ENCODE measurements at regions not wholly inside any gene's neighbourhood (a gene's known extent, or its start where the extent isn't known, plus 50 kb on each side); places are given as distances from the start of the nearest gene placed in this dataset.

DNA sequence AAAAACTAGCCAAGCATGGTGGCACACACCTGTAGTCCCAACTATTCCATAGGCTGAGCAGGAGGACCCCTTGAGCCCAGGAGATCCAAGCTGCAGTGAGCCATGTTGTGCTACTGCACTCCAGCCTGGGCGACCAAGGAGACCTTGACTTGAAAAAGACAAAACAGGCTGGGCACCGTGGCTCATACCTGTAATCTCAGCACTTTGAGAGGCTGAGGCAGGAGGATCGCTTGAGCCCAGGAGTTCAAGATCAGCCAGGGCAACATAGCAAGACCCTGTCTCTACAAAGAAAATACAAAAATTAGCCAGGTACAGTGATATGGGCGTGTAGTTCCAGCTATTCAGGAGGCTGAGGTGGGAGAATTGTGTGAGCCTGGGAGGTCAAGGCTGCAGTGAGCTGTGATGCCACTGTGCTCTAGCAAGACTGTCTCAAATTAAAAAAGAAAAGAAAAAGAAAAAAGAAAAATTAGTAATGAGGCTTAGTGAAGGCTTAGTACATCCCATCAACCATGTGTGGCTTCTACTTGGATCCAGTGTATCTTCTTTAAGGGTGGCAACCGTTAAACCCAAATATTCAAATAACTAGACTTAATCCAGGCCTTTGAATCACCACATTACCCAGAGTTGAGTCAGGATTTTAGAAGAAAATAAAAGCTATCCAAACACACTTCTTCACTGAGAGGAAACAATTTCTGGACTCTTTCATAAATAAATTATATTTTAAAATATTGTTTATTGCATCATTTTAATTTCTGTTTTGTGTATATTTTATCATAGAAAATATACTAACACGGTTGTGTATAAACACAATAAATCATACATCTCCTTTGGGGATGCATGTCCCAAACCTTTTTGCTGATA is 74.3 kb upstream of the RAB4A start:
- no peak for DNase-seq (ENCODE audit: low read depth in 1 of 2, low spot score in 1 of 2)

DNA sequence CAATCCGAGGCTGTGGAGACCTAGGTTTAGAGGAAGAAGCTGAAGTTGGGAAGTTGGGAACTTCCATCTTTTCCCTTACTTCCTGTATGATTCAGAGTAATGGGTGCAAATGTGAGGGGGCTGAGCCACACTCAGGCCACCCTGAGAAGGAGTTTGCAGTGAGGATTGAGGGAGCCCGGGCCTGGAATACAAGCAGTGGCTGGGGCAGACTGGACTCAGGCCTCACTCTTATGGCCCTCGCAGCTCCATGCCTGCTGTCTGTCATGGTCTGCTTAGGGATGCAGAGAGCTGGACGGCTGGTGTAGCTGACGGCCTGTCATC is 73.7 kb upstream of the RAB4A start:
- no peak for DNase-seq (ENCODE audit: low read depth in 1 of 2, low spot score in 1 of 2)

DNA sequence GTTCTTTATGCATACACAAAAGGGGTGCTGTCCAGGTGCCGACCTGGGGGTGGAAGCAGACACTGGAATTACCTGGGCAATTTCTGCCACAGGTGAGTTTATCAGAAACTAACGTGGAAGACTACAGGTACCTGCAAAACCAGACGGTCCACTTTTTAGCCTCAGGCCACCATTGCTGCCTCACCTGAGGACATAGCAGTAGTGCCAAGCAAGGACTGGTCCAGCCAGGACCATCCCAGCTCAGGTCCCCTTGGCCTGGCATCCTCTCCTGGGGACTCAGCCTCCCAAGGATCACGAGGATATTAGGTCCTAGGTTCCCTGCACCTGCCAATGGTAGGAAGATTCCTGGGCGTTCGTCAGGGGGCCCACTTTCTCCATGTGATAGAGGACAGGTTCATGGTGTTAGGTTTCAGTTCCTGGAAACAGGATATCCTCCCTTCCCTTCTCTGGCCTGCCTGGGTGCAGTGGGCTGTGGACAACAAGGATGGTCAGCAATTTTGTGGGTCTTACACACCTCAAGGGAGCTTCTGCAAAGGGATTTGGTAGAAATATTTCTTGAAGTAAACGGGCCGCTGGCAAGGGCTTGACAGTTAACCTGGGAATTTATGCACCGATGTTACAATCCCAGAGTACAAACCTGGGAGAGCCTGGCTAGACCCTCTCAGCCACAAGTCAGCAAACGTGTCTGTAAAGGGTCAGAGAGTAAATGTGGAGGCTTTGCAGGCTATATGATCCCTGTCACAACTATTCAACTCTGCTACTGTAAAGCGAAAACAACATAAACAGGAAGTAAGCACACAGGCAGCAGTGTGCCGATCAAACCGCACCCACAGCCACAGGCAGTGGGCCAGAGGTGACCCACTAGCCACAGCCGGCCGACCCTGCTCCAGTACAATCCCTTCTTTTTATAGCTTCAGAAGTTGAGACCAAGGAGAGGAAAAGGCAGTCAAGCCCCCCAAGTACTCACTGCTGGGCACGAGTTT is 71.4 kb upstream of the RAB4A start:
- no peak for DNase-seq (ENCODE audit: low read depth in 1 of 2, low spot score in 1 of 2)

DNA sequence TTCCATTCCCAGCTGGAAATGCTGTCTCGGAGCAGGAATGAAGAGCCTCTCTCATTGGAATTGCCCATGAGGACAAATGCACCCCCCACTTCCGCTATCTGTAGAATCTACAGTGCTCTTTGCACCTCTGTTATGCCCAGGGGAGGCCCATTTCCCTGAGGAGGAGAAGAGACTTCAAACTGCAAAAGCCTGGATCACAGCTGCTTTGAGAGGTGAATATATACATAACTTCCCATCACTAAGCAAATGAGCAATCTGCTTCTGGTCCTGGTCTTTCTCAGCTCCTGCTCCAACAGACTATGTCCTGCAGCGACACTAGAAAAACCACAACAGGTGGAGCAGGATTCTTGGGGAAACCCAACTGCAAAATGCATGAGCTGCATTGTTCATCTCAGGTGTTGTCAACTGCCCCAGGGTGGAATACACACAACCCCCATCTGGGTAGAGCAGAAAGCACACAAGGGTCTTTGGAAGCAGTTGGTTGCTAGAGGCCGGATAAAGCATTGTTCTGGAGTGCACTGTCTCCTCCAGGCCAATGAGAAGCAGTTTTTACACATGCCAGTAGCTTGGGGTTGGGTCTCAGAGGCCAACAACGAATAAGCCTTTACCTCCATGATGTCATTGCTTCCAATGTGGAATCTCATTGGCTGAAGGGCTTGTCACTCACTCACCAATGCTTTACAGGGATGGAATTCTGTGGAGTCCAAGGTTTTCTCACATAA is 67.7 kb upstream of the RAB4A start:
- no peak for DNase-seq (ENCODE audit: low read depth in 1 of 2, low spot score in 1 of 2)

DNA sequence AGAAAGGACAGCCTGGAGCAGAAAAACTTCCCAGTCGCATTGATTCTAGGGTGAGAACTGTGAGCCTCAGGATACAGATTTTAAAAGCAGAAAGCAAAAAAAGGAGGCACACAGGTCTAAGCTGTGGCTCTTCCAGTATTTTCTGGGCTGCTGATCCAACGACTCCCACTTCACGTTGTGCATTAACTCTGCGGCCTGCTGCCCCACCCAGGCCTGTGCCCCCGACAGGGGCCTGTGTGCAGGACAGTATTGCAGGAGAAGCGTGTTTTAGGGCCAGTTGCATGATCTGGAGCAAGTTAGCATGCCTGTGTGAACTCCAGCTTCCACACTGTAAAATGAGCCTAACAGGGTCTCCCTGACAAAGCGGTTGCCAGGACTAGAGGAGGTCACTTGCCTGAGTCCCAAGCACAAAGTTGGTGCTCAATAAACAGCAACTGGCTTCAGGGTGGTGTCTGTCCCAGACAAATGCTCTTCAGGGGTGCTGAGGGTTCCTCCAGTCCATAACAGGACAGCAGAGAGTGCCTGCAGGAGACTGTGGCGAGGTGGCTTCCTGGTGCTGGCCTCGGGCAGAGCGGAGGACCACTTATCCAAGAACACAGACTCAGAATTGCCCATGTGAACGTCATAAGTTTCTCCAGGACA is 66.8 kb upstream of the RAB4A start:
- no peak for DNase-seq (ENCODE audit: low read depth in 1 of 2, low spot score in 1 of 2)

DNA sequence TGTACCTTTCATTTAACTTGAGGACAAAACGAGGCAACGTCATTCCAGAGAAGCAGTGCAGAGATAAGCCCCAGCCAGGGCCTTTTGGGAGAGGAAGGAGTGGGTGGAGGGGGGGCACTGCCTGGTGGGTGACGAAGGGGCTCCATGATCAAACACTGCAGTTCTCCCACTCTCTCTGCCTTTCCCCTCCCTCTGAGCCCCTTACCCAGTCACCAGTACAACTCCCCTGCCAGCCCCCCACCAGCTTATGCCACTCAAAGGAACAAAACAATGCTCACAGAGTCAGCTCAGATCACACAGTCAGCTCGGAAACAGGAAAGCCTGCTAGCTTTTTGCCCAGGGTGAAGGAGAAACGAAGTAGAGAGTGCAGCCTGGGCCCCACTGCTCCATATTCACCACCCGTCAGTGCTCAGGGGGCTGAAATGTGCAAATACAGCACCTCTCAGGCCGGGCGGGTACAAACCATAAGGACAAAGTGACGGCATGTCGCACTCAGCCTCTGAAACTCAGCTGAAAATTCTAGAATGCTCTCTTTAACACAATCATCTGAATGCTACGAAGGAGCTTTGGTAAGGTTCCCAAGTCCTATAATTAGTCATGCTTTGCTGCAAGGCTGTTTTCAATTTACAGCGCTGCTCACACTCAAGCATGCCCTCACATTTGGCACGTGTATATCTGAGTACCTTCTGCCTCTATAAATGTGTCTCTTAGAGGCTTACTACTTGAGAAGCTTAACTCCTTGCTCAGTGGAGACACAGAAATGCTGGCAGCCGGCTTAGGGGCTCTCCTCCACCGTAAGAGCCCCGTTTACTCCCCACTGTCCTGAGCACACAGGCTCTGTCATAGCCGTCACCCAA is 65.8 kb upstream of the RAB4A start:
- DNase-seq (ENCODE audit: low read depth in 1 of 2, low spot score in 1 of 2) = no peak

DNA sequence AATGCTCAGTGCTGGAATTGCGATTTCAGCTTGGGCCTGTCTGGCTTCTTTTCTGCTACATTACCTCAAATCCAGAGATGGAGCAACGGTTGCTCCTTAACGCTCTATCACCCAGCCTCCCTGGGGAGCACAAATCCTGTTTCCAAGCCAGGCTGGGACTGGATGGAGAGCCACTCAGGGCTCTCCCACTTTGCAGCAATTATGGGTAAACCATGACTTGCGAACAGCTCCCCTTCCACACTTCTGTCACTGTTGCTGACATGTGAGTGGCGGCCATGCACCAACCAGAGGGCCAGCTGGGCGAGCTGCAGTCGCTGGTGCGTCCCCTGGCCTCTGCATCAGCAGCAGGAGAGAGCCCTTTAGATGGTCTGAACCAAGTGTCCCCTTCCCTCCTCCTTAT is 65.1 kb upstream of the RAB4A start:
- DNase-seq (ENCODE audit: low read depth in 1 of 2, low spot score in 1 of 2) = no peak

DNA sequence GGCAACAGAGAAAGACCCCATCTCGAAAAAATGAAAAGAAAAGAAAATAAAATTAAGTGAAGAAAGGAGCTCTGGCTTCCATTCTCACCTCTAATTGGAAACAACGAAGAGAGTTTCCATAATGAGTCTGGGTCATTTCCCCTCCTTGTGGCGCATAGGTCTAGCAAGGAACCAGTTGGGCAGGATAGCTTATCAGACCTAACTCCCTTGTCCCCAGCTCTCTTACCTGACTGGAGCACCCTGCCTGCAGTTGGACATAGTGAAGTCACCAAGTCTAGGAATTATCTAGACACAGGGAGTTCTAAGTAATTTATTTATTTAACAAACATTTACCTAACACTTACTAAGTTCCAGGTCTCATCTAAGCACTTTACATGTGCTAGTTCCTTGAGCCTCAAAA is 63.0 kb upstream of the RAB4A start:
- DNase-seq (ENCODE audit: low read depth in 1 of 2, low spot score in 1 of 2) = no peak

DNA sequence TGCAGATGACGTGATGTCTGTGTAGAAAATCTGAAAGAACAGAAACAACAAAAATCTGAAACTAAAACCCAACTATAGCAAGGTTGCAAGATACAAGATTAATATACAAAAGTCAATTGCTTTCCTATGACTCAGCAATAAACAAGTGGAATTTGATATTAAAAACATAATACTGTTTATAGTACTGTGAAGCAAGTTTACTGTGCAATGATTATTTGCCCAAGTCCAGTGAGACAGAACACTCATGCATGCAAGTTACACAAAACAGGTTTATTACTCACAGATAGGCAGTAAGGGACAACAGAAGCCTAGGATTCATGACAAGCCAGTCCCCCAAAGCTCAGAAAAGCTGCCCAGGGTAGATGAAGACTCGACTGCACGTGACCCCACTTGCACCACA is 62.4 kb upstream of the RAB4A start:
- DNase-seq (ENCODE audit: low read depth in 1 of 2, low spot score in 1 of 2) = no peak

DNA sequence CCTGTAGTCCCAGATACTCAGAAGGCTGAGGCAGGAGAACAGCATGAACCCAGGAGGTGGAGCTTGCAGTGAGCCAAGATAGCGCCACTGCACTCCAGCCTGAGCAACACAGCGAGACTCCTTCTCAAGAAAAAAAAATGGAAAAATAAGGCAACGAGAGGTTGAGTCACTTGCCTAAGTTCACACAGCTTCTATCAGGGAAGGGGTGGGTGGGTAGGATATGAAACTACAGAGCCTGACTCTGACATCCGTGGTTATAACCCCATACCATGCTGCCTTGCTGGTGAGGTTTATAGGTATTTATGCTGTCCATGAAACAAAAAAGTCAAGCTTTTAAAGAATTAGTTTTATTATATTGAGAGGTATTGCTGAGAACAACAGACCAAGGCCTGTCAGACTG is 61.5 kb upstream of the RAB4A start:
- DNase-seq (ENCODE audit: low read depth in 1 of 2, low spot score in 1 of 2) = peak in 1 of 2 donors; percentile 17

DNA sequence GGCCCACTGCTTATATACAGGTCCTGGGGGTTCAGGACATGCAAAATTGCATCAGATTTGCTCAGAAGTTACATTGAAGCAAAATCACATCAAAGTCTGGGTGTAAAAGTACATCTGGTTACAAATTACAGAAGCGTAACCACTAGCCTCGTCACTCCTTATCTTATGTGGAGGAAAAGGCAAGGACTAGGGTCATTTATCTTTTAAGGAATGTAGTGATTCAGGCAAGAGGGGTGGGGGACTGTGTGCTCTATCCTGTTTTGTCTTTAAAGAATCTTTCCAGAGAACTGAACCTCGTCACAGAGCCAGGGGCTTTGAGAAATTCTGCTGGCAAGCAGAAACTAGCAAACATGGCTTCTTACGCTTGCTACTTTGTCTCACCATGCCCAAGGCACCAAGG is 61.1 kb upstream of the RAB4A start:
- DNase-seq (ENCODE audit: low read depth in 1 of 2, low spot score in 1 of 2) = no peak

DNA sequence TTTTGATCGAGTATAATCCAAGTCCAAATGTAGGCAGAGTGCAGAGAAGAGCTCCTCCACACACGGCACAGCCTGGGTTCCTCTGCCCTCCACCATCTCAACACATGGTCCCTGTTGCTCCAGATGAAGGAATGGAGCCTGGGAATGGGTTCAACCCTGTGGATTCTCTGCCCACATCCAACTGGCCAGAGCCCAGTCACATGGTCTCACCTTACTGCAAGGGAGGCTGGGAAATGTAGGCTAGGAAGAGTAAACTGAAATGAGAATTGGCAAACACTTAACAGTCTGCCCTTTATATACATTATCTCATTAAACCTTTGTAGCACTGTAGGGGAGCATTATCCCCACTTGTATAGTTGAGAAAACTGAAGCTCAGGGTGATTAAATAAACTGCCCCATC is 60.1 kb upstream of the RAB4A start:
- no peak for DNase-seq (ENCODE audit: low read depth in 1 of 2, low spot score in 1 of 2)

DNA sequence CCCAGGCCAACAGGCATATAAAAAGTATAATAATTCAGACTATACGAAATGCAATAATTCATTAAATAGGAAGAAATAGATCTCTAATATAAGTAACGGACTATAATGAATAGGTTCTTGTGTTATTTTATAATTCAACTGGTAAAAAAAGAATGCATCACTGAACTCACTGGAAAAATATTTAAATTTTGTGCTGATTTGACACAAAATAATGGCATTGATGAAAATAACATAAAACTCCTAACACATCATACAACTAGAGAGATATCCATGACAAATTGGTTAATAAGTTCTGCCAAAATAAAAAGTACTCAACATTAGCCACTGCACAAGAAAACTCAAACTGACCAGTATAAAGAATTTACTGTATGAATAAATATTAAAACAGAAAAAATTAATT is 57.1 kb upstream of the RAB4A start:
- DNase-seq (ENCODE audit: low read depth in 1 of 2, low spot score in 1 of 2) = no peak

DNA sequence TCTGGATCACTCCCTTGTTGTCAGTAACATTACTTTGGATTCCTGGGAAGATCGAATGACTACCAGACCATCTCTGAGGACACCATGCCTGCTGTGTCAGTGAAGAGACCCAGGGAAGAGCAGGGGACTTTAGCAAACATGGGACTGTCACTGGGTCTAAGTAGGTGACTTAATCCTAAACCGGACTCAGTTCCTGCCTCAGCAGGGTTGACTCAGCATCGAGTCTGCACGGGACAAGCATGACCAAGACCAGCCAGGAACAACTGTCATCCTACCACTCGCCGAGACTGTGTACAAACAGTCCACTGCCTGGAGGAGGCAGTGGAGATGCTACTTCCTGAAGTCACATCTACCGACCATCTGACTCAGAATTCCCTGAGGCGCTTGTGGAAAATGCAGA is 53.2 kb upstream of the RAB4A start:
- DNase-seq (ENCODE audit: low read depth in 1 of 2, low spot score in 1 of 2) = no peak

DNA sequence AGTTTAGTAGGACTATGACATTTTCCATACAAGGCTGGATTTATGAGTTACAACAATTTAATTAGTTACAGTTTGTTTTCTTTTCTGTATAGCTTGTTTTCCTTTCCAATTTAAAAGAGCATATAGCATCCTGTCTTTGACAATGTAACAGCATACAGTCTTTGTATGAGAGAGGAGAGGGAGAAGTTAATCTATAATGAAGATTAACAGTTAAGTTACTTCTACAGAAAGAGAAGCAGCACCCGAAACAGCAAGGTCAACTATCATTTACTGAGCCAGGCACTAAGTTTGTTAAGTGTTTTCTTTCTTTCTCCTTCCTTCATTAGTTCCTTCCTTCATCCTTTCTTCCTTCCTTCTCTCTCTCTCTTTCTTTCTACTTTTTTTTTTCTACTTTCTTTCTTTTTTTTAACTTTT is 52.3 kb upstream of the RAB4A start:
- DNase-seq (ENCODE audit: low read depth in 1 of 2, low spot score in 1 of 2) = no peak

DNA sequence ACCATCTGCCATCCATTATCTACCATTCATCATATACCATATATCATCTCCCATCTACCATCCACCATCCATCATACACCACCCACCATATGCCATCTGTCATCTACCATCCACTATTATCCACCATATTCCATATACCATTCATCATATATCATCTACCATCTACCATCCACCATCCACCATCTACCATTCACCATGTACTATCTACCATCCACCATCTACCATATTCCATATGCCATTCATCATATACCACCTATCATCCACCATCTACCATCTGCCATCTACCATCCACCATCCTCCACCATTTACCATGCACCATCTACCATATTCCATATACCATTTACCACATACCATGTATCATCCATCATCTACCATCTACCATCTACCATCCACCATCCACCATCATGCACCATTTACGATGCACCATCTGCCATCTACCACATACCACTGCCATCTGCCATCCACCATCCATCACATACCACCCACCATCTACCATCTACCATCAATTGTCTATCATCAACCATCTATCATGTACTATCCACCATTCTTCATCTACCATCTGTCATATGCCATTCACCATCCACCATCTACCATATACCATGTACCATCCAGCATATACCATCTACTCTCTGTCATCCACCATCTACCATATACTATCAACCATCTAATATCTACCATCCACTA is 50.6 kb upstream of the RAB4A start:
- no peak for DNase-seq (ENCODE audit: low read depth in 1 of 2, low spot score in 1 of 2)

DNA sequence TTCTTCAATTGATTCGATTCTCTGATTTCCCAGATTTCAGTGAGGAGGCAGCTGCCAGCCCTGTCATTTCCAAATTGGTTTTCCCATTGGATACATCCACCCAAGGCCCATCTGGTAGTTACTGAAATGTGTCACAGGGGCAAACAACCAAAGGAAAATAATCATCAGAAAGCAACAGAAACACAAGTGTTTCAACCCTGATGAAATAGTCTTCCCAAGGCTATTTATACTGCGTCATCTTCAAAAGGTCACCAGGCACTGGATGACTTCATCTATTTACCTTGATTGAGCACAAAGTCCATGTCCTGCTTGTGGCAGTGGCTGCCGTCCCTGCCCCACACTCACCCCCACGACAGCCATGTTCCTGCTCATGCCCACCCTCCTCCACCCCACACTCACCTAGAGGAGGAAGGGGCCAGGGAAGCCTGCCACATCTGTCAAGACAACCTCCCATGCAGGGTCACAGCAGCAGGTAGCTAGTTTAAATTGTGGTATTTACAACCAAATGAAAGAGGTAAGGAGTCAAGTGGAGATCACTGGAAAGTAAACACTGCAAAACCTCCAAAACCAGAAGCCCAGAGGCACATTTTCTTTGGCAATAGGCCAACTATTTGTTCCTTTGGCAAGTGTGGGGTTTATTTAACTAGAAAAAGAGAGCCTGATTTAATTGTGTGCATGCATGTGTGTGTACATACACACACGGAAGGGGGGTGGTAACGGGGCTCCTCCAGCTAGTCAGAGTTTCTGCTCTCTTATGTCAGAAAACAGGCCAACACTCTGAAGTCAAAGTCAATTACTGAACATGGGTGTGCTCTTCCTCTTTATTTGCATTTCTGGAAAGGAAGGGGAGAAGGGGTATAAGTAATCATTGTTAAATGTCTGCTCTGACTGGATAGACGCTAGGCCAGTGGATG is 49.5 kb upstream of the RAB4A start:
- DNase-seq (ENCODE audit: low read depth in 1 of 2, low spot score in 1 of 2) = no peak
